Trophoblast cell (in vitro differentiated cells and primary cell): ENCODE measurements at regions not wholly inside any gene's neighbourhood (a gene's known extent, or its start where the extent isn't known, plus 50 kb on each side); places are given as distances from the start of the nearest gene placed in this dataset.

ENCODE experiments used
- DNase-seq, 2 donors: peaks; one replicate each; pipeline ENCODE4 v3.0.0-alpha.2; 2016
- H2AFZ ChIP-seq: 2 replicates; pipeline ENCODE4 v1.6.1; 2013; ENCODE audit warnings: low read length, moderate library complexity, mild to moderate bottlenecking; ENCODE audit not compliant: insufficient read depth, poor library complexity
- H2AK5ac ChIP-seq: 2 replicates; pipeline ENCODE4 v1.6.1; 2013; ENCODE audit warnings: mild to moderate bottlenecking, low read length
- H2BK120ac ChIP-seq: 2 replicates; pipeline ENCODE4 v1.6.1; 2013; ENCODE audit warnings: low read length, mild to moderate bottlenecking, moderate library complexity; ENCODE audit not compliant: insufficient read depth, poor library complexity
- H2BK12ac ChIP-seq: 2 replicates; pipeline ENCODE4 v1.6.1; 2013; ENCODE audit warnings: mild to moderate bottlenecking, low read length, moderate library complexity
- H2BK5ac ChIP-seq: 2 replicates; pipeline ENCODE4 v1.6.1; 2013; ENCODE audit warnings: low read length, low read depth, moderate library complexity, mild to moderate bottlenecking; ENCODE audit not compliant: poor library complexity
- H3K14ac ChIP-seq: 2 replicates; pipeline ENCODE4 v1.6.1; 2013; ENCODE audit warnings: mild to moderate bottlenecking, low read length
- H3K18ac ChIP-seq: 2 replicates; pipeline ENCODE4 v1.6.1; 2013; ENCODE audit warnings: mild to moderate bottlenecking, low read length
- H3K23ac ChIP-seq: 2 replicates; pipeline ENCODE4 v1.6.1; 2013; ENCODE audit warnings: low read length
- H3K27ac ChIP-seq: 2 replicates; pipeline ENCODE4 v1.5.1; 2013; ENCODE audit warnings: low read depth, mild to moderate bottlenecking, inconsistent platforms, low read length, moderate library complexity
- H3K27me3 ChIP-seq: 2 replicates; pipeline ENCODE4 v1.6.1; 2013; ENCODE audit warnings: inconsistent platforms, mild to moderate bottlenecking, low read length, moderate library complexity; ENCODE audit not compliant: insufficient read depth
- H3K36me3 ChIP-seq, 2 experiments: 1 replicate in 1 of 2; 2 replicates in 1 of 2; pipeline ENCODE4 v1.6.1; 2013; ENCODE audit warnings: low read length in 2 of 2, mild to moderate bottlenecking in 2 of 2, moderate library complexity in 1 of 2; ENCODE audit not compliant: insufficient read depth in 2 of 2, control insufficient read depth in 1 of 2
- H3K4ac ChIP-seq: 2 replicates; pipeline ENCODE4 v1.6.1; 2013; ENCODE audit warnings: low read depth, mild to moderate bottlenecking, low read length, moderate library complexity
- H3K4me1 ChIP-seq, 2 experiments: 1 replicate in 1 of 2; 2 replicates in 1 of 2; pipeline ENCODE4 v1.6.1; 2013; ENCODE audit warnings: low read length in 2 of 2, mild to moderate bottlenecking in 2 of 2, moderate library complexity in 1 of 2; ENCODE audit not compliant: insufficient read depth in 2 of 2, control insufficient read depth in 1 of 2
- H3K4me2 ChIP-seq: 2 replicates; pipeline ENCODE4 v1.6.1; 2013; ENCODE audit warnings: inconsistent platforms, mild to moderate bottlenecking, low read length, moderate library complexity
- H3K4me3 ChIP-seq: 2 replicates; pipeline ENCODE4 v1.5.1; 2013; ENCODE audit warnings: mild to moderate bottlenecking, low read depth, low read length, inconsistent platforms
- H3K79me1 ChIP-seq: one replicate; pipeline ENCODE4 v1.6.1; 2013; ENCODE audit warnings: low read length
- H3K79me2 ChIP-seq: 2 replicates; pipeline ENCODE4 v1.6.1; 2013; ENCODE audit warnings: low read length, mild to moderate bottlenecking; ENCODE audit not compliant: control insufficient read depth, insufficient read depth, poor library complexity
- H3K9ac ChIP-seq: 2 replicates; pipeline ENCODE4 v1.6.1; 2013; ENCODE audit warnings: mild to moderate bottlenecking, low read length
- H3K9me3 ChIP-seq: 2 replicates; pipeline ENCODE4 v1.6.1; 2013; ENCODE audit warnings: low read depth, mild to moderate bottlenecking, control low read depth, inconsistent platforms, low read length; ENCODE audit not compliant: insufficient read depth
- H4K12ac ChIP-seq: 2 replicates; pipeline ENCODE4 v1.6.1; 2013; ENCODE audit warnings: low read depth, mild to moderate bottlenecking, low read length, moderate library complexity
- H4K8ac ChIP-seq: 2 replicates; pipeline ENCODE4 v1.6.1; 2013; ENCODE audit warnings: low read depth, mild to moderate bottlenecking, low read length, moderate library complexity
- H4K91ac ChIP-seq: one replicate; pipeline ENCODE4 v1.6.1; 2013; ENCODE audit warnings: low read depth, mild to moderate bottlenecking, low read length, moderate library complexity
- WGBS: extraction: QIAGEN DNeasy Blood & Tissue Kit; methylation state at CpG from one replicate; pipeline ENCODE4 v1.1.7; 2013; ENCODE audit warnings: missing lambda C conversion rate; ENCODE audit not compliant: insufficient read length, insufficient coverage; ENCODE audit errors: extremely low coverage; 5-methylcytosine and 5-hydroxymethylcytosine counted together

GRCh38 chr5:176180339-176180738 is 57.9 kb upstream of the SIMC1 start:
- H3K27me3 ChIP-seq, result no peaks in the 10 kb centered on the region
- no peak overlapping the region for H4K8ac ChIP-seq
- no peak overlapping the region for H3K9ac ChIP-seq
- H3K4ac ChIP-seq, result no peak overlapping the region
- H3K79me1 ChIP-seq, result no peaks in the 10 kb centered on the region
- no peaks in the 10 kb centered on the region for H3K36me3 ChIP-seq
- H3K4me2 ChIP-seq, result no peak overlapping the region
- WGBS, result no CpG with 5 or more reads among the region's 3 CpGs
- H4K91ac ChIP-seq, result no peak overlapping the region
- peak in 1 of 2 donors; percentile 34 for DNase-seq
- no peaks in the 10 kb centered on the region for H3K4me1 ChIP-seq
- H3K14ac ChIP-seq, result no peak overlapping the region
- no peak overlapping the region for H2AK5ac ChIP-seq
- H3K18ac ChIP-seq, result no peak overlapping the region
- no peaks in the 10 kb centered on the region for H3K79me2 ChIP-seq
- no peak overlapping the region for H2BK12ac ChIP-seq
- H3K27ac ChIP-seq, result no peak overlapping the region
- peaks cover 4% of the 10 kb centered on the region for H3K9me3 ChIP-seq
- no peak overlapping the region for H2BK120ac ChIP-seq
- no peak overlapping the region for H4K12ac ChIP-seq
- H2AFZ ChIP-seq, result no peak overlapping the region
- H3K23ac ChIP-seq, result no peak overlapping the region
- no peak overlapping the region for H2BK5ac ChIP-seq
- no peak overlapping the region for H3K4me3 ChIP-seq

- H2AFZ ChIP-seq, result no peak overlapping the region
- no peak overlapping the region for H3K27ac ChIP-seq
- no peaks in the 10 kb centered on the region for H3K4me1 ChIP-seq
- no peaks in the 10 kb centered on the region for H3K79me1 ChIP-seq
- WGBS, result no CpG with 5 or more reads among the region's 3 CpGs
- H4K12ac ChIP-seq, result no peak overlapping the region
- no peak overlapping the region for H3K14ac ChIP-seq
- no peak overlapping the region for H3K18ac ChIP-seq
- no peaks in the 10 kb centered on the region for H3K27me3 ChIP-seq
- H3K79me2 ChIP-seq, result no peaks in the 10 kb centered on the region
- no peak overlapping the region for H2BK120ac ChIP-seq
- H3K9me3 ChIP-seq, result peaks cover 4% of the 10 kb centered on the region
- no peak overlapping the region for H3K9ac ChIP-seq
- H3K23ac ChIP-seq, result no peak overlapping the region
- H3K4ac ChIP-seq, result no peak overlapping the region
- no peak for DNase-seq
- no peak overlapping the region for H3K4me3 ChIP-seq
- no peak overlapping the region for H2AK5ac ChIP-seq
- no peak overlapping the region for H3K4me2 ChIP-seq
- H2BK5ac ChIP-seq, result no peak overlapping the region
- no peak overlapping the region for H4K8ac ChIP-seq
- no peak overlapping the region for H4K91ac ChIP-seq
- no peak overlapping the region for H2BK12ac ChIP-seq
- H3K36me3 ChIP-seq, result no peaks in the 10 kb centered on the region
These were observed 57.4 kb upstream of the SIMC1 start for GRCh38 chr5:176180781-176181180.

DNA sequence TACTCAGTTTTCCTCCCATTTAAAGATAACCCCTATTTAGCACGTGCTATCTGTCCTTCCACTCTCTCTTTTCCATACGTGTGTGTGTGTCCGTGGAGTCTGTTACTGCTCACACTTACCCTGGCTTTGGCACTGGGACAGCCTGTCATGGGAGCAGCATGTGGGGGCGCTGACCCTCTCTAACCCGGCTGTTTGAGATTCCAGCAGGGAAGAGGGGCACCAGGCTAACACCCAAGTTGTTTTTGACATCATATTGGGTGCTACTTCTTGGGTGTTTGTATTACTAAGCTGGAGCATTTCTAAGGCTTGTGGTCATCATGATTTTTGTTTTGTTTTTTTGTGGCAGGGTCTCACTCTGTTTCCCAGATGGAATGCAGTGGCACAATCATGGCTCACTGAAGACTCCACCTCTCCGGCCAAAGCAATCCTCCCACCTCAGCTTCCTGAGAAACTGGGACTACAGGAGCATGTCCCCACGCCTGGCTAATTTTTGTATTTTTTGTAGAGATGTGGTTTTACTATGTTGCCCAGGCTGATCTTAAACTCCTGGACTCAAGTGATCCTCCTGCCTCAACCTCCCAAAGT is 56.9 kb upstream of the SIMC1 start:
- Histone ChIP-seq H3K79me1 (no peaks in the 10 kb centered on the region), H4K8ac (no peak overlapping the region), H4K12ac (no peak overlapping the region), H3K9me3 (peaks cover 4% of the 10 kb centered on the region), H4K91ac (no peak overlapping the region), H3K18ac (no peak overlapping the region), H3K9ac (no peak overlapping the region), H2BK120ac (no peak overlapping the region), H3K79me2 (no peaks in the 10 kb centered on the region), H3K27me3 (no peaks in the 10 kb centered on the region), H3K14ac (no peak overlapping the region), H2AK5ac (no peak overlapping the region), H3K4me2 (no peak overlapping the region), H3K23ac (no peak overlapping the region), H3K4ac (no peak overlapping the region), H3K36me3 (no peaks in the 10 kb centered on the region), H2BK5ac (no peak overlapping the region), H3K4me1 (no peaks in the 10 kb centered on the region), H3K27ac (no peak overlapping the region), H3K4me3 (no peak overlapping the region), H2BK12ac (no peak overlapping the region), H2AFZ (no peak overlapping the region)
- no CpG with 5 or more reads among the region's 7 CpGs for WGBS
- DNase-seq, result no peak

- no peak overlapping the region for H2BK12ac ChIP-seq
- H3K4me1 ChIP-seq, result no peaks in the 10 kb centered on the region
- DNase-seq, result no peak
- no peaks in the 10 kb centered on the region for H3K79me2 ChIP-seq
- no peak overlapping the region for H3K18ac ChIP-seq
- no peak overlapping the region for H3K4ac ChIP-seq
- no peak overlapping the region for H3K27ac ChIP-seq
- H4K12ac ChIP-seq, result no peak overlapping the region
- H2AFZ ChIP-seq, result no peak overlapping the region
- H3K79me1 ChIP-seq, result no peaks in the 10 kb centered on the region
- no peak overlapping the region for H3K4me2 ChIP-seq
- H3K14ac ChIP-seq, result no peak overlapping the region
- H4K91ac ChIP-seq, result no peak overlapping the region
- no peak overlapping the region for H3K9ac ChIP-seq
- no peak overlapping the region for H2BK120ac ChIP-seq
- no CpG with 5 or more reads among the region's 16 CpGs for WGBS
- H3K4me3 ChIP-seq, result no peak overlapping the region
- no peaks in the 10 kb centered on the region for H3K27me3 ChIP-seq
- H2AK5ac ChIP-seq, result no peak overlapping the region
- peaks cover 5% of the 10 kb centered on the region for H3K9me3 ChIP-seq
- no peak overlapping the region for H4K8ac ChIP-seq
- H2BK5ac ChIP-seq, result no peak overlapping the region
- no peaks in the 10 kb centered on the region for H3K36me3 ChIP-seq
- H3K23ac ChIP-seq, result no peak overlapping the region
These were observed 54.7 kb upstream of the SIMC1 start for GRCh38 chr5:176183321-176184074.
